ENCODE measurements at regions not wholly inside any gene's neighbourhood (a gene's known extent, or its start where the extent isn't known, plus 50 kb on each side); places are given as distances from the start of the nearest gene placed in this dataset.
"Not testable (repeated sequence)": the region's sequence is repeated elsewhere in the genome, so short reads cannot be mapped to it uniquely, and the experiment has no call there.

DNA sequence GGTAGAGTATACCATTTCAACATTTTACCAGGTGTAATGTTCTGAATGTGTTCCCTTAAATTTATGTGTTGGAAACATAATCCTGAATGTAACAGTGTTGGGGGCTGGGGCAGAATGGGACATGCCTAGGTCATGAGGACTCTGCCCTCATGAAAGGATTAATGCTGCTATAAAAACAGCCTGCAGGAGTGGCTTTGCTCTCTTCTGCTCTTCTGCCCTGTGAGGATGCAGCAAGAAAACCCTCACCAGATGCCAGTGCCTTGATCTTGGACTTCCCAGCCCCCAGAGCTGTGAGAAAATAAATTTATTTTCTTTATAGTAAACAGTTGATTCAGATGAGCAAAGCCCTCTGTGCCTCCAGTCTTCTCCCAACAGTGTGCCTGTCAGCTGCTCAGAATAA lies 326.0 kb upstream of the ONECUT1 start:
- DNase-seq: no peak

DNA sequence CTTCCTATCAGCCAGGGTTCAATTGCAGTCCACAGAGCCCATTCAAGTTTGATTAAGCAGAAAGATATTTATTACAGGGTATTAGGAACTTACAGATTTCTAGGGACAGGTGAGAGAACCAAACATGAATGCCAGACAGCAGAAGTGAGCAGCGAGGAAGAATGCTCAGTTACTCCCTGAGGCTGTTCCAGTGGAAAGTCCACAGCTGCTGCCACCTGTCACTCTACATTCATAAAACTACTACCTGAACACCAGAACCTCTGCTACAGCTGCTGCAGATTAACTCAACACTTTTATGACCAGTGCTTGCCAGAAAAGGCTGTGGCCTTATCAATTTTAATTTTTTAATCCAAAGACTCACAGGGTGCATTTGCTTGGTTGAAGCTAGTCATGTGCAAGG lies 325.4 kb upstream of the ONECUT1 start:
- DNase-seq: no peak

DNA sequence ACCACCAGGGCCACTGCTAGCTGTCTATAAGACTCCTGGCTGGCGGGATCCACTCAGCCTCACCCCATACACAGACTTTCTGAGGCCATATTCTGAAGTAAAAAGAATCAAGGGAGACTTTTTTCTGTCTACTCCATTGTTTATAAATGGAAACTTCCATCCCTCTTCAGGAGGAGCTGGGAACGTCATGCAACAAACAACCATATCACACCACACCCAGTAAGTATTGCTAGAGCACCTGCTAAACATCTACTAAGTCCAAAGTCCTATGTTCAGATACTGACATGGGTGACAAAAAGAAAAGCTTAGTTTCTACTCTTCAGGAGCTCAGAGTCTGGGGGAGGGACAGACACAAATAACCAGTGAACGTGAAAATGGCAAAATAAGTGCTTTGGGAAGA lies 324.8 kb upstream of the ONECUT1 start:
- no peak for DNase-seq

DNA sequence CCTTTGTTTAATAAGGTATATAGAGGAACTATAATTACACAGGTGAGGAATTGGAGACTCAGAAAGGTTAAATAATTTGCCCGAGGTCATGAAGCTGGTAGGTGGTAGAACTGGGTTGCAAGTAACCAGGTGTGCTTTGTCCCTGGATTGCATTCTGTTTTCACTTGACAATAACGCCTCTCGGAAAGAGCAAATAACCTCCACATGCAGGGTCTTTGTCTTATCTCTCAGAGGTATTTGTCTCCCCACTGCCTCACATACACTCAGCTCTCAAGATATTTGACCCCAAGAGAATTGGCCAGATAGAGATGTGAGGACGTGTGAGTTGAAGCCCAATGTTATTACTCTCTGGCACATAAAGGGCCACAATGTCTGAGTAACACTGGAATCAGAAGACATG lies 320.9 kb upstream of the ONECUT1 start:
- no peak for DNase-seq

DNA sequence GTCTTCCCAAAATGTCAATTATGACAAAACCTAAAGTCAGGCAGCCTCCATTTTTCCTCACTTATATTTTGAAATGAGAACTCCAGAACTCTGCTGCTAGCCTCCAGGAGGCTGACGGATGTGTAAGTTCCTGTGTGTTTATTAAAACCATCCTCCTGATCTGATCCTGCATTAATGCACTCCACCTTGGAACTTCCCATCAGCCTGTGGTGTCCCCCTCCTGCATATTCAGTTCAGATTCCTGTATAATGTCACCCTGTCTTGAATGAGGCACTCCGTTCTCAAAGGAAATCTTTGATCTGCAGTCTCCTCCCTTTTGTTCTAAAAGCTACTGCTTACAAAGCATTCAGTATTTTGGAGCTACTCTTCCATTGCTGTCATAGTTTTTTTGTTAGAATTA lies 318.2 kb upstream of the ONECUT1 start:
- no peak for DNase-seq

DNA sequence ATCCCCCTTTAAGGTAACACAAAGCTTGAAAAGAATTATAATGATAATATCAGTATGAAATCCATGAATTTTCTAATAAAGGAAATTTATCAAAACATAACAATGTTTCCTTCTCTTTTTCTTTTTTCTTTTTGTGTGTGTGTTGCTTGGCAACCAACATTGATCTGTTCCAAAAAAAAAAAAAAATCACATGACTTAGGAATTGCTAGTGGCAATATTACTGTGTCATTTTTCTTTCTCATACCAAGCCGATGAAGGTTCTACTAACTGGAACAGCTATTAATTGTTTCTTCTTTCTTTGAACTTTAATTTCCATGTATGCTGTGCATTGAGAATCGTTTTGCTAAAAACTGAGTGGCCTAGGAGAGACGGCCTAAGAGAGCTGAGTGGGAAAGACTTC lies 317.7 kb upstream of the ONECUT1 start:
- no peak for DNase-seq

DNA sequence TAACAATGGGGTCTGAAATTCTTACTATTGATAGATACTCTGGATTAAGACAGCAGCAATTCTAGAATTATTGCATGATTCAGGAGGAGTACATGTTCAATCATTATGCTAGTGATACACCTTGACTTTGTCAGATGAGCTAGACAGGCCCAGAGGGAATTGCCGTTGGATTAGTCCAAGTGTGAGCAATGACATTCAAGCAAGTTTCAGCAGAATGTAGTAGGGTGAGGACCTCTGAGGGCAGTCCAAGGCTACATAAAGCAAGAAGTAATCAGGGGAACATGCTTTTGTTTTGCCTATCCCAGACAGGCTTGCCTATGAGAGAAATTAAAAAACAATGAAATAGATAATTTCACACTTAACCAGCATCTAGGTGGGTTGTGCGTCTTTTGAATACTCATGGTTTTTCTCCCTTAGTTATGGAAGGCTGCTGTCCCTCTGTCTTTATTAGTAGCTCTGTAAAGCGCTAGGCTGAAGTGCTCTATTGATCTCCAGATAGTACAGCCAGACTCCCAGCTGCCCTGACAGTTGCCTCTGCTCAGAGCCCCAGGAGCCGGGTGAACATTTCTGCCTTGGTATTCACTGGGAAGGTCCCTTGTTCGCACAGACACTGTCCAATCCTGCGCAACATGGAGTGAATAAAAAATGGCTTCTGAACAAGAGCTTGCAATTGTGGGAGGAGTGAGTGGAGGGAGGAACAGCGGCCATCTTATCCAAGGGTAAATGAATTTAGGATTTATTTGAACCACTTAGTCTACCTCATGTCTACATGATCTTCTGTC lies 316.6 kb upstream of the ONECUT1 start:
- no peak for DNase-seq

DNA sequence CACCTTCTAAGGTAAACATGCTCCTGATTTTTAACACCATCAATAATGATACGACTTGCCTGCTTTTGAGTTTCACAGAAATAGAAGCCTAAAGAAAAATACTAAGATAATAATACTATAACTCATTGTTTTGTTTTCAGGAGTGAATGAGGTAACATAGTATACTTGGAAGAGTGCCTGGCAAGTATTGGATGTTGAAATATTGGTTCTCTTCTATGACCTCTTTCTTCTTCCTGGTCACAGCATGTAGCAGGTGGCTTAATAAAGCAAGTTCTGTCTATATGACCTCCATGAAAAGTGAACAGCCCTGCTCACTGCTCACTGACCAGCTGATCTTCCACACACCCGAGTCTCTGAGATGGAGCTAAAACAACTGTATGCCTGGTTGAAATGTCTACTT lies 312.3 kb upstream of the ONECUT1 start:
- no peak for DNase-seq

DNA sequence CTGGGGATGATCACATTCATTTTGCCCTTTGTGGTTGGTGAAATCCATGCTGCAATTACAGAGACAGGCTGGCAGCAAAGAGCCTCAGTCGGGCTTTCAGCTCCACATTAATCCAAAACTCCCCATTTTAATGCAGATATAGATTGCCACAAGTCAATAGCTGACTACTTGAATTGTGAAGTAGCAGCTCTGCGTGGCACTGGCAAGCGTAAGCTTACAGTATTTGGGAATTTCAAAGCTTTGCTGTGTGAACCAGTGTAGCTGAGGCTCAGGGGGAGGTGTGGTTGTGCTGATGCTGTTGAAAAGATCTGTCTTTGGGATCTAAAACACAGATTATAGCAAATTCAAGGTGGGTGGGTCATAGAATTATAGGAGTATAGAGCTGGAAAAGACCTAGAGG lies 290.3 kb upstream of the ONECUT1 start:
- DNase-seq: no peak

DNA sequence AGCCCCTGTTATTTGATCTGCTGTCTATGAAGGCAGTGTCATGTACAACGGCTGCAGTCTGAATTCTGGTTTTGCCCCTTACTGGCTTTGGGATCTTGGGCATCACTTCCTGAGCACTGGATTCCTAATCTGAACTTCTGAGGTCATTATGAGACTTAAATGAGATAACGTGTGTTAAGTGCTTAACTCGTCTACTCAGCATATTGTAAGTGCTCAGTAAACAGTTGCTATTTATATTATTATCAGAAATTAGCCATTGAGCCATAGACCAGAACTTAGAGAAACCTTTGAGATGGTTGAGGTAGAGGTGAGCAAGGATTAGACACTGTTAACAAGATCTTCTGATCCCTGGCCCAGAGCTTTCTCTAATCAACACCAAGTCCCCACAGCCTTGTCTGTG lies 284.1 kb upstream of the ONECUT1 start:
- DNase-seq: no peak

DNA sequence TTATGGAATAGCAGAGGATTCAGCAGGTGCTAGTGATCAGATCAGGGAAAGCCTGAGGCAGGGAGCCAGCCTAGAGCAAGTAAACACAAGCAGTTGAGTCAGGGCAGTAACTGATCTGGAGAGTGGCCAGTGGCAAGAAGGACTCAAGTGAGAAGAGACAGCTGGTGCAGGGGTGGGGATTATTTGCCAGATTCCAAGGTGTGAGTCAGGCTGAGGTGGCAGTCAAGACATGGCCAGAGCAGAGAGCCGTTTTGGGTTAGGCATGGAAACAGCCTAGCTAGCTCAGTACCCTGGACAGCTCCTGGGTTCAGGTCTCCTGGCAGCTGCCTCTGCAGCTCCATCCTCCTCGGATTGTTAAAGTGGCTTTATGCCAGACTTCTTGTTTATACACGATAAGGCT lies 281.9 kb upstream of the ONECUT1 start:
- no peak for DNase-seq

DNA sequence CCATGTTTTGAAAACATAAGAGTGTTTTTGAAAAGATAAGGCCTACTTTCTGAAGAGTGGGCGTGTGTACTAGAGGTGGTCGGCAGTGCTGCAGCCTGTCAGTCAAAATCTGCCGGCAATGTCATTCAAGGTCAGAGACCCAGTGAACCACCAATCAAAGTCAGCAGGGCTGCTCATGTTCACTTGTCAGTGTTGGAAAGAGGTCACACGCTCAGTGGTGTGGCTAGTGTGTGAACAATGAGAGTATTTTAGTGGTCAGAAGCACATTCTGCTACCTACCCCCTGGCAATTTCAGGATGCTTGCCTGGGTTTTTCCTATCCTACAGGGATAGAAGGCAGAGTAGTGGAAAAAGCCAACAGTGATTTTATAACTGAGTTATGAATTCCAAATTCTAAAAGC lies 278.5 kb upstream of the ONECUT1 start:
- DNase-seq: no peak

DNA sequence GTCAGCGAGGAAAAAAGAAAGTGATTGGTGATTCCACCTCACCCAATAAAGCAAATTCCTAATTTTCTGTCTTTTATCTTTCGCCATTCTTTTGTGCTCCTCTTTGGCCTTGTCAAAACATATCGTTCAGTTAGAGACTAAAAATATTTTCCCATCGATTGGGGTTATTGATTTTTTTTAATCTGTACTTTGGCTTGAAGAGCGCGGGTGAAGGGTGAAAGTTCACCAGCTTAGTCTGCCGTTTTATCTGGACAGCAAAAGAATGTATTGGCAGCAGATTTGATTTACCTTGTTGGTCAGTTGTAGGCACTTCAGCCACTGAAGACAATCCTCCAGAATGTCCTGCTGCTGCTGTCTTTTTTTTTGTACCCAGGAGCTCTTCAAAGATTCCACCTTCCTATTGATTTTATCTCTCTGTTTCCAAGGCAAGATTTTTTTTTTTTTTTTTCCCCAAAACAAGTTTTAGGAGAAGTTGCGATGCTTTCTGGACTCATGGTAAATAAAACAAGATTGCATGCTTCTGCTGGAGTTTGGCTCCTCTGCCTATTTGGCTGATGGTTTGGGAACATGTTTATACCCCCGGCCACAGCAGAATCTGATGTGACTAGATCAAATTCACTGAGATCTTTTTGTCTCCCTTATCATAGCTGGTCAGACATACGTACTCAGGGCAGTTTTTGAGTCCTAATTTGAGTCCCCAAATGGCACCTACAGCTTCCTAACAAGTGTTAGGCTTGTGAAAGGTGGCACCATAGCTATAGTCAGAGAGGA lies 269.3 kb upstream of the ONECUT1 start:
- no peak for DNase-seq

DNA sequence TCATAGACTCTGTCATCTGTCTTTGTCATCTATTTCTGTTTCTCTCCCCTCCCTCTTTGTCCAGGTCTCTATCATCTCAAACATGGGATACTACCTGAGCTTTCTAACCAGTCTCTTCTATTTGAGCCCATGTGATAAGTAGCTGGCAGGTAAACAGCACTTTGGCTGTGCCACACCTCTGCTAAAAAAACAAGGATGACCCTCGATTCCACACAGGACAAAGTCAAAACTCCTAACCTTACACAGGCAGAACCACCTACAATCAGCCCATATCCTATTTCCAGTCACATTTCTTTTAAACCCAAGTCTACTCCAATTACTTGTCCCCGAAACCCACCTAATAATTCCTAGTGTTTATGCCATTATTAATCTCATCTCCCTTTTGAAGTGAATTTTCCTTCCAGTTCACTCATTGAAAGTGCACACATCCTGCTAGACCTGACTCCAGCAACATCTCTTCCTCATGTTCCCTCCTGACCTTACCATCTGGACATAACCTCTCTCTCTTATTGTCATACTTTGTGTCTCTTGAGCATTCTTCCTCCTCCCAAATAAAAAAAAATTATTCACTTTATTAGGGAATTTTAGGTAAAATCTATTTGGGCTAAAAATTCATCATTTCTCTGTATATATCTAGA lies 256.1 kb upstream of the ONECUT1 start:
- DNase-seq: no peak

DNA sequence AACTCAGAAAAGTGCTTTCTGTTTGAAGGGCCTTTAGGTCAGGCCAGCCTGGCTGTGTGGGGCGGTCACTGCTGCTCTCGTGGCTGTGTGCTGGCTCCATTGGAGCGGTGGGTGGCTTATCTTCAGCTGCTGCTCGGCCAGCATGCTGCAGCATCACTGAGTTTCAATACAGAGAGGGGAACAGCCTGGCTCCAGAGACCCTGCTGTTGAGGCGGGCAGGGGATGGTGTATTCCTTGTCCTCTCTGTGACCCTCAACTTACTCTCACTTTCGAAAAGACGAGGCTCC lies 248.5 kb upstream of the ONECUT1 start:
- no peak for DNase-seq

DNA sequence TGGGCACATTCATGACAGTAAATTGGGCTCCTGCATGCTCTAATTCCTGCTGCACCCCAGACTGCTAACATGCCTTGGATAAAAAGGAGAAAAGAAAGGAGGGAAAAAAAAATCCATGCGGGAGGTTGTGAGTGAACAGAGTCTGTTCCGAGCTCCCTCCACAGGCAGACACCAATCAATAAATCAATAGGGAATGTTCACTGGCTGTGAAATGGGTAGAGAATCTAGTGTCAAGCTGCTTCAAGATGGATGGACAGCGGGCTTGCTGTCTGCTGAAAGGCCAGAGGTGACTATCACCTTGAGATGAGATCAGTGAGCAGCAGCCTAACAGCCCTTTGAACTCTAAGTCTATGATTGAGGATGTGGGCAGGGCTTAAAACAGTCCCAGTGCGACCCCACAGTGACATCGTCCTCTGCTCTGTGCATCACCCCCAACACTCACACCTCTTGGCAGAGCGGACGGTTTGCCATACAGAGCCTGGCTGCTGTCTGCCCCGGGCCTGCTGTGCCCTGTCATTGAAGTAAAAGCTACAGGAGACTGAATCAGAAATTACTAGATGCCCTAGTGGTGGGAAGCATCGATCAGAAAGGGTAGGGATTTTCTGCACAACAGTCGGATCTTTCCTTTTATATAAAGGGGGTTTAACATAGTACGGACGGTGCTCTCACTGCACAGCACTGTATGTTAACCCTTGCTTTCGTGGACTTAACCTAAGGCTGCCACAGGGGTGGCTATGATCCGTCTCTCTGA lies 247.9 kb upstream of the ONECUT1 start:
- DNase-seq: no peak

DNA sequence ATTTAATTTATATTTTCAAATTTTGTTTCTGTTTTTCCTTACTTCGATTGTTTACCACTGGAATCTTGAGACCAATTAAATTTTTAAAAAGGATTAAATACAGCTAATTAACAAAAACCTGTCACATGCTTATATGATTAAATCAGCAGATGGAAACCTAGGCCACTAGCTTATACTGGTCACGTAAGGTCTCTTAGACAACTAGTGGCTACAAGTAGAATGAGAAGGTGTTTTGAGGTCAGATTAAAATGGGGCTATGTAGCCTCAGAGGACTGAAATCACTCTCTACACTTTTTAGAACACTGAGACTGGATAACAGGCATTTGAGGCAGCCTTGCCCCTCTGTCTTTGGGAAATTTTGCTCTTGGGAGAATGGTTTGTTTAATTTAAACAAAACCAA lies 246.5 kb upstream of the ONECUT1 start:
- no peak for DNase-seq

DNA sequence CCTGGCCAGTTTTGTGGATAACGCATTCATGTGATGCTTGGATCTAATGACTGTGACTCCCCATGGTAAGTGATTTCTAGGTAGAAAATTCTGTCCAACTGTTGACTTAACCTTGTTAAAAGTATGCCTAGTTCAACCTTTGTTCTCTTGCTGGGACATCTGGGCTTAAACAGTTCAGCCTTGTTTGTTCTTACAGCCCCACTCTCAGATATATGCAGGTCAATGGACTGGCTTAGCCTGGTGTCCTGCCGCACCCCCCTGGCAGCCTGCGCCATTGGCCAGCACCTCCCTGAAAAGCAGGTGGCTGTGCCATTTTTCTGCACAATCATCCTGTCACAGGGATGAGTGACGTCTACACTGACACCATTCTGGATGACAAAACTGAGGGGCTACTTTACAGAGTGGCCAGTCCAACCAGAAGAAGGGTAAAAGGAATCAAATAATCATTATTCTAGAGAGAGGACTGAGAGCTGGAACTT lies 244.7 kb upstream of the ONECUT1 start:
- no peak for DNase-seq

DNA sequence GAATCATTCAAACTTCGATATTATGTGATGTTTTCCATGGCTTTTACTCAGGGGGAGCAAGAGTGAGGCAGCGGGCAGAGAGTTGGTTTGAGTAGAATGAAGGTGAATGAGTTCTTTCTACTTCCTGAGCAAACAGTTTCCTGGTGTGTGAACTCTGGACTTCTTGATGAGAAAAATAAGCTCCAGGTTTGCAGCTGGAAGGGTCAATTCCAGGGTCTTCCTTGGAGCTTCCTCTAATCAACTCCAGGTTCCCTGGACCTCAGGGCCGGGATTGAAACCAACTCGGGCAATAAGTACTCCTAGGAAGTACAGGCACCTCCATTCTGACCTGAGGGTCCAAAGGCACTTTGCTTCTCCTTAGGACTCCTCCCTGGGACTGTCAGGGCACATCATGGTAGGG lies 243.6 kb upstream of the ONECUT1 start:
- DNase-seq: no peak

DNA sequence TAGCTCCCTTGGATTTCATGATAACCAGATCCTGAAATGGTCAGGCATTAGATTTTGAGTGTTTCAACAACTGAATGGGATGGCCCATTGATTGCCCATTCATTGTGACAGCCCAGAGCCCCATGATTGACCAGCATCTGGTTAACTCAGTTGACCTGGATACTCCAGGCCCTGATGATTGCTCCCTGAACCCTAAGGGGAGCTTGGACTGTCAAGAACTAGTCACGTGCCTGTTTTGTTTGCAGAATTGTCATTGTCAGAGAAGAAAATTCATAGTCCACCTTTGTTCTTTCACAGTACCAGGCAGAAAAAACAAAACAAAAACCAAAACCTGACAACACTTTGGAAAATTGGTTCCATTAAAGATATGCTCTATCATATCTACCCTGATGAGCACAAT lies 241.3 kb upstream of the ONECUT1 start:
- DNase-seq: no peak

DNA sequence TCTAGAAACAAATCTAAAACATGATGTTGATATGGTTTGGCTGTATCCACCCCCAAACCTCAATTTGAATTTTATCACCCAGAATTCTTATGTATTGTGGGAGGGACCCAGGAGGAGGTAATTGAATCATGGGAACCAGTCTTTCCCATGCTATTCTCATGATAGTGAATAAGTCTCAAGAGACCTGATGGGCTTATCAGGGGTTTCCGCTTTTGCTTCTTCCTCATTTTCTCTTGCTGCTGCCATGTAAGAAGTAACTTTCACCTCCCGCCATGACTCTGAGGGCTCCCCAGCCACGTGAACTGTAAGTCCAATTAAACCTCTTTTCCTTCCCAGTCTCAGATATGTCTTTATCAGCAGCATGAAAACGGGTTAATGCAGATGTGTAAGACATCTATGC lies 232.7 kb upstream of the ONECUT1 start:
- no peak for DNase-seq

DNA sequence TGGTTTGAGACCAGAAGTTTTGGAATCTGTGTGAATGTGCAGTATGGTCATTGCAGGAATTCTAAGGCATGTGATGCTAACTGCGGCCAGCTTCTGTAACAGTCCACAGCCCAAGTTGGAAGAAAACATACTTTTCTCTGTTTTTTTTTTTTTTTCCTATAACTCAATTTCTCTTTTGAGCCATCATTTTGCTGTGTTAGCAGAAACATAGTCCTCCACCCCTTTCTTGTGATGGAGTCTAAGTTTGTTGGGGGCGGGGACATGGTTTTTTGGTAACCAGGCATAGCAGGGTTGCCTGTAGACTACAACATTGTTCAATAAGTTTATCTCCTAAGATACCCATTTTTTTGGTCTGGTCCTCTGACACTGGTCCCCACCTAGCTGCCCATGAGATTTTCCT lies 223.2 kb upstream of the ONECUT1 start:
- DNase-seq: no peak

DNA sequence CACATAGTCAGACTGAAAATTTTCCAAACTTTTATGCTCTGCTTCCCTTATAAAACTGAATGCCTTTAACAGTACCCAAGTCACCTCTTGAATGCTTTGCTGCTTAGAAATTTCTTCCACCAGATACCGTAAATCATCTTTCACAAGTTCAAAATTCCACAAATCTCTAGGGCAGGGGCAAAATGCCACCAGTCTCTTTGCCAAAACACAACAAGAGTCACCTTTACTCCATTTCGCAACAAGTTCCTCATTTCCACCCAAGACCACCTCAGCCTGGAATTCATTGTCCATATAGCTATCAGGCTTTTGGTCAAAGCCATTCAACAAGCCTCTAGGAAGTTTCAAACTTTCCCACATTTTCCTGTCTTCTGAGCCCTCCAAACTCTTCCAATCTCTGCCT lies 221.6 kb upstream of the ONECUT1 start:
- not testable (repeated sequence) for DNase-seq

DNA sequence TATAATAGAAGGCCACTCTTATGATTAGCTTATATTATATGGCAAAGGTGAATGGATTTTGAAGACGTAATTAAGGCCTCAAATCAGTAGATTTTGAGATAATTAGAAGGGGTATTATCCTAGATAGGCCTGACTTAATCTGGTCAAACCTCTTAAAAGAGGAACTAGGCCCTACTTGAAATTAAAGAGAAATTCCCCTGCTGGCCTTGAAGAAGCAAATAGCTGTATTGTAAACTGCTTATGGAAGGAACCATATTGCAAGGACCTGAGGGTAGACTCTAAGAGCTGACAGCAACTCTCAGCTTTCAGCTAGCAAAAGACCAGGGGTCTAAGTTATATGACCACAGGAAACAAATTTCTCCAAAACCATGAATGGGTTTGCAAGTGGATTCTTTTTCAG lies 219.0 kb upstream of the ONECUT1 start:
- no peak for DNase-seq

All from CD4-positive, alpha-beta T cell treated with Interferon alpha-2 for 1 hour (primary cell).